ENCODE measurements at regions not wholly inside any gene's neighbourhood (a gene's known extent, or its start where the extent isn't known, plus 50 kb on each side); places are given as distances from the start of the nearest gene placed in this dataset.
"Not testable (repeated sequence)": the region's sequence is repeated elsewhere in the genome, so short reads cannot be mapped to it uniquely, and the experiment has no call there.

GRCh38 chr20:28591680-28592079, 2665.8 kb upstream of the DEFB115 start:
- TF ChIP-seq EZH2 (IDR thresholded peaks at IDR 0.05; ENCODE audit: insufficient read depth, poor library complexity, severe bottlenecking); EZH2phosphoT487 (IDR thresholded peaks at IDR 0.05; ENCODE audit: insufficient read depth, low read depth): not testable (repeated sequence)
